Panc1 (cell line): ENCODE measurements at regions not wholly inside any gene's neighbourhood (a gene's known extent, or its start where the extent isn't known, plus 50 kb on each side); places are given as distances from the start of the nearest gene placed in this dataset.

ENCODE experiments used
- ATAC-seq: fragments of 200-7000 bp; cut with Tn5 transposase; 2 replicates; pipeline ENCODE4 v1.9.1; 2020; ENCODE audit warnings: mild to moderate bottlenecking, moderate library complexity
- BruUV-seq: library from RNA; stranded (reverse); fragments of 400-500 nt; replicated peaks from 2 replicates; lab custom pipeline; 2021; lab: Mats Ljungman, UMichigan
- CTCF ChIA-PET: fragments of 300-600 bp; sonication (Branson Sonifier 250); formaldehyde crosslinking; loops from one replicate; lab custom pipeline; 2022; ENCODE audit warnings: antibody characterized with exemption; lab: Charles Lee
- POLR2A ChIA-PET: fragments of 300-600 bp; sonication (Branson Sonifier 250); formaldehyde crosslinking; loops from one replicate; lab custom pipeline; 2022; ENCODE audit warnings: antibody characterized with exemption; lab: Charles Lee
- DNase-seq: peaks from one replicate; pipeline ENCODE4 v3.0.0-alpha.2; 2010; ENCODE audit warnings: low read depth, low spot score
- H3K27ac ChIP-seq: 2 replicates; pipeline ENCODE4 v1.5.1; 2011; ENCODE audit warnings: mild to moderate bottlenecking, low read length, inconsistent platforms
- H3K27me3 ChIP-seq: fragments of 200-500 bp; sonication (Bioruptor generic); 2 replicates; pipeline ENCODE4 v1.6.0; 2014; ENCODE audit warnings: low read length, inconsistent platforms; ENCODE audit not compliant: control insufficient read depth, insufficient read depth
- H3K36me3 ChIP-seq: fragments of 200-500 bp; sonication (Bioruptor generic); 2 replicates; pipeline ENCODE4 v1.5.1; 2014; ENCODE audit warnings: inconsistent platforms, mild to moderate bottlenecking, low read length, moderate library complexity; ENCODE audit not compliant: control insufficient read depth, insufficient read depth
- H3K4me1 ChIP-seq: 2 replicates; pipeline ENCODE4 v1.5.1; 2011; ENCODE audit warnings: inconsistent platforms, mild to moderate bottlenecking, low read length, moderate library complexity; ENCODE audit not compliant: control insufficient read depth, insufficient read depth
- H3K4me3 ChIP-seq, 2 experiments: 2 replicates each; pipeline ENCODE4 v1.5.1; 2011 to 2012; ENCODE audit warnings: low read depth in 2 of 2, low read length in 2 of 2, mild to moderate bottlenecking in 2 of 2, inconsistent platforms in 1 of 2, moderate library complexity in 1 of 2
- H3K9me3 ChIP-seq: fragments of 200-500 bp; sonication (Bioruptor generic); 2 replicates; pipeline ENCODE4 v1.5.1; 2014; ENCODE audit warnings: low read depth, mild to moderate bottlenecking, inconsistent platforms, low read length, moderate library complexity; ENCODE audit not compliant: control insufficient read depth, insufficient read depth
- CTCF ChIP-seq: fragments of 450-650 bp; IDR thresholded peaks from 2 replicates; pipeline ENCODE4 v1.5.1; 2017; ENCODE audit warnings: mild to moderate bottlenecking
- POLR2AphosphoS5 ChIP-seq: IDR thresholded peaks from 2 replicates; pipeline ENCODE4 v1.6.1; 2012; ENCODE audit warnings: mild to moderate bottlenecking, low read depth, low read length, moderate library complexity
- REST ChIP-seq, 2 experiments: IDR thresholded peaks; 2 replicates each; pipeline ENCODE4 v1.6.1; 2011 to 2012; ENCODE audit warnings: low read depth in 2 of 2, control low read depth in 1 of 2, low read length in 1 of 2, mild to moderate bottlenecking in 1 of 2, moderate library complexity in 1 of 2; ENCODE audit not compliant: insufficient read depth in 1 of 2
- SIN3A ChIP-seq: IDR thresholded peaks from 2 replicates; pipeline ENCODE4 v1.6.1; 2012; ENCODE audit warnings: low read depth, mild to moderate bottlenecking, low read length, moderate library complexity, borderline replicate concordance; ENCODE audit not compliant: insufficient read depth
- TCF7L2 ChIP-seq: IDR thresholded peaks from 2 replicates; pipeline ENCODE4 v1.6.1; 2011; ENCODE audit warnings: mild to moderate bottlenecking, low read depth, low read length, inconsistent platforms
- in situ Hi-C: cut with HindIII; loops from 2 replicates; pipeline ENCODE4 v1.10.0; 2016; ENCODE audit warnings: low sequenced_read_pairs, low pct_unique_long_range_greater_than_20kb
- intact Hi-C: fragments of 100-400 bp; cut with micrococcal nuclease; formaldehyde crosslinking; loops from one replicate; pipeline ENCODE4 v1.10.0; 2022; ENCODE audit not compliant: unreplicated experiment

GRCh38 chr10:117698809-117699208 is 156.3 kb downstream of the EMX2 start:
- DNase-seq (no peak), ATAC-seq (no peak)
- H3K36me3 ChIP-seq = no peaks in the 10 kb centered on the region
- ChIA-PET POLR2A (no interaction called here), CTCF (no interaction called here)
- TF ChIP-seq TCF7L2 (no peak), CTCF (no peak), POLR2AphosphoS5 (no peak), REST (IDR thresholded peaks at IDR 0.05; ENCODE audit: insufficient read depth in 1 of 2, low read depth in 2 of 2, low read length in 1 of 2) (no peak), SIN3A (no peak)
- H3K9me3 ChIP-seq = no peaks in the 10 kb centered on the region
- no TSS peak for BruUV-seq
- no peak overlapping the region for H3K4me3 ChIP-seq
- H3K27ac ChIP-seq = no peak overlapping the region
- in situ Hi-C loops (no loop called here), intact Hi-C loops (no loop called here)
- H3K4me1 ChIP-seq = no peaks in the 10 kb centered on the region
- H3K27me3 ChIP-seq = no peaks in the 10 kb centered on the region; the same call in 1 of the 2 replicates

GRCh38 chr10:117699436-117700075 is 157.0 kb downstream of the EMX2 start:
- intact Hi-C loops (no loop called here), in situ Hi-C loops (no loop called here)
- DNase-seq (no peak), ATAC-seq (no peak)
- CTCF ChIA-PET = no interaction called here
- TF ChIP-seq SIN3A (no peak), TCF7L2 (no peak), REST (IDR thresholded peaks at IDR 0.05; ENCODE audit: insufficient read depth in 1 of 2, low read depth in 2 of 2, low read length in 1 of 2) (no peak)
- Histone ChIP-seq H3K9me3 (no peaks in the 10 kb centered on the region), H3K27ac (no peak overlapping the region), H3K36me3 (no peaks in the 10 kb centered on the region), H3K4me3 (no peak overlapping the region), H3K27me3 (no peaks in the 10 kb centered on the region; the same call in 1 of the 2 replicates), H3K4me1 (no peaks in the 10 kb centered on the region)
- BruUV-seq = no TSS peak
- POLR2A ChIA-PET = no interaction called here
